ENCODE measurements at regions not wholly inside any gene's neighbourhood (a gene's known extent, or its start where the extent isn't known, plus 50 kb on each side); places are given as distances from the start of the nearest gene placed in this dataset.

DNA sequence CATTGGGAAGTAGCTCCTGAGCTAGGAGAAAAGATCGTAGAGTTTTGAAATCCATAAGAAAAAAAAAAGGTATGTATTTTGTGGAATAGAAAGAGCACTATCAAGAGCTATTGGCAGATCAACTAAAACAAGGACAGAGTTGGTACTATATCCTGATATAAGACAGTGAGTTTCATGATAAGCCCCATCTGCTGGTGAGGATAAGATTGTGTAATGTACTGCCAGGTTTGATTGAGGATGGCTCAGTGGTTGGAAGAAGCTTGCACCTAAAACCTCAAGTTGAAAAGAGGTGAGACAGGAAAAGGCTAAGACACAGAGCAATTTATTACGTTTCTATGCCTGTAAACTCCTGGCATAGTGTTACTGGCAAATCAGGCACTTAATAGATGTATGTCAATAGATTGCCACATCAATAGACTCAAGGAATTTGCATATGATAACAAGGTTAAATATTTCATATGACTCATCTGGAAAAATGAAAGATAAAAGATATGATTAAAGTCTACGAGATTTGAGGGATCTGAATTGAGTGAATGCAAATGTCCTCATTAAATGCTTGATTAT lies 525.6 kb downstream of the FLRT2 start (continued):
- no peak for TF ChIP-seq NFYA (IDR thresholded peaks at IDR 0.05; ENCODE audit: borderline replicate concordance, low read depth, low read length)
- TF ChIP-seq PAX5 (IDR thresholded peaks at IDR 0.05; ENCODE audit: borderline replicate concordance, low read depth, low read length), result no peak
- TF ChIP-seq POLR2AphosphoS5 (IDR thresholded peaks at IDR 0.05; ENCODE audit: low read length), result no peak
- no peak for TF ChIP-seq RB1 (IDR thresholded peaks at IDR 0.05; ENCODE audit: borderline replicate concordance)
- no peak for TF ChIP-seq ZNF274 (IDR thresholded peaks at IDR 0.05; ENCODE audit: insufficient read depth, insufficient read length)
- TF ChIP-seq RFX5 (IDR thresholded peaks at IDR 0.05; ENCODE audit: low read depth, low read length), result no peak

DNA sequence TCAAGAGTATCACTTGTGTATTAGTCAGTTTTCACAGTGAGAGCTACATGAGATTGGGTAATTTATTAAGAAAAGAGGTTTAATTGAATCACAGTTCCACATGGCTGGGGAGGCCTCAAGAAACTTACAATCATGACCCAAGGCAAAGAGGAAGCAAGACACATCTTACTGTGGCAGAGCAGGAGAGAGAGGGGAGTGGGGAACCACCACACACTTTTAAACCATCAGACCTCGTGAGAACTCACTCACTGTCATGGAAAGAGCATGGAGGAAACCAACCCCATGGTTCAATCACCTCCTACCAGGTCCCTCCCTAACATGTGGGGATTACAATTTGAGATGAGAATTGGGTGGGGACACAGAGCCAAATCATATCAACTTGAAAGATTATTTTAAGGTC lies 522.9 kb downstream of the FLRT2 start:
- in situ Hi-C loops (cut with MboI) (no loop called here), intact Hi-C loops (cut with micrococcal nuclease; ENCODE audit: unreplicated experiment) (no loop called here)
- H4K20me1 ChIP-seq (ENCODE audit: control insufficient read depth, insufficient read depth), result no peaks in the 10 kb centered on the region
- no peak overlapping the region for H3K4me3 ChIP-seq
- SMC1A ChIA-PET (ENCODE audit: uncharacterized antibody, unreplicated experiment), result interaction anchor here (1.2 kb wide), 1 partner anchor 96 kb away, joined by 3 read pairs; no protein-coding TSS in a partner anchor
- no peaks in the 10 kb centered on the region for H3K9me3 ChIP-seq (replicated peaks; ENCODE audit: control insufficient read depth, insufficient read depth, low read length)
- RAD21 ChIA-PET (ENCODE audit: unreplicated experiment), result no interaction called here
- no peak overlapping the region for H3K9ac ChIP-seq (ENCODE audit: control insufficient read depth, insufficient read depth, low read length)
- BruUV-seq (replicated peaks), result no TSS peak
- WGBS (ENCODE audit: insufficient coverage, insufficient replicate concordance, low lambda C conversion rate, missing lambda C conversion rate), result 9% methylated on average over 1 of the region's 1 CpG
- no peak overlapping the region for H2AFZ ChIP-seq (ENCODE audit: control insufficient read depth, low read depth, low read length)
- no peak for FAIRE-seq
- no peaks in the 10 kb centered on the region for H3K36me3 ChIP-seq (ENCODE audit: control insufficient read depth in 2 of 2, insufficient read depth in 2 of 2, low read length in 1 of 2)
- H3K79me2 ChIP-seq (ENCODE audit: control insufficient read depth, insufficient read depth, low read length), result no peaks in the 10 kb centered on the region
- CTCF ChIA-PET, result interaction anchor here (1.5 to 1.6 kb wide), 2 partner anchors 15 to 17 kb away, joined by 5 read pairs; no protein-coding TSS in a partner anchor
- ATAC-seq, result no peak
- no peak overlapping the region for H3K4me2 ChIP-seq (ENCODE audit: control insufficient read depth, insufficient read depth)
- no peak overlapping the region for H3K27ac ChIP-seq (ENCODE audit: control insufficient read depth, insufficient read depth)
- POLR2A ChIA-PET, result no interaction called here
- no peaks in the 10 kb centered on the region for H3K27me3 ChIP-seq (replicated peaks in 1 of 2; ENCODE audit: control insufficient read depth in 2 of 2, insufficient read depth in 2 of 2, low read length in 1 of 2)
- DNase-seq (ENCODE audit: low read depth, low spot score), result no peak
- no peaks in the 10 kb centered on the region for H3K4me1 ChIP-seq (ENCODE audit: control insufficient read depth, insufficient read depth, low read length)
- TF ChIP-seq ZBED1 (IDR thresholded peaks at IDR 0.05; ENCODE audit: borderline replicate concordance) (no peak), CEBPB (IDR thresholded peaks at IDR 0.05; ENCODE audit: borderline replicate concordance in 1 of 2, low read depth in 2 of 2, low read length in 2 of 2) (no peak), BRCA1 (IDR thresholded peaks at IDR 0.05; ENCODE audit: low read depth, low read length) (no peak), LARP7 (IDR thresholded peaks at IDR 0.05) (no peak), EGR1 (IDR thresholded peaks at IDR 0.05; ENCODE audit: borderline replicate concordance in 1 of 2, low read depth in 2 of 2, low read length in 2 of 2) (no peak), STAT3 (IDR thresholded peaks at IDR 0.05; ENCODE audit: low read depth, low read length) (no peak), NRF1 (conservative IDR thresholded peaks at IDR 0.05; ENCODE audit: low read depth, low read length) (no peak), NFYA (IDR thresholded peaks at IDR 0.05; ENCODE audit: borderline replicate concordance, low read depth, low read length) (no peak), CBFB (IDR thresholded peaks at IDR 0.05; ENCODE audit: low read depth) (no peak)
- TF ChIP-seq, protein P1, sequence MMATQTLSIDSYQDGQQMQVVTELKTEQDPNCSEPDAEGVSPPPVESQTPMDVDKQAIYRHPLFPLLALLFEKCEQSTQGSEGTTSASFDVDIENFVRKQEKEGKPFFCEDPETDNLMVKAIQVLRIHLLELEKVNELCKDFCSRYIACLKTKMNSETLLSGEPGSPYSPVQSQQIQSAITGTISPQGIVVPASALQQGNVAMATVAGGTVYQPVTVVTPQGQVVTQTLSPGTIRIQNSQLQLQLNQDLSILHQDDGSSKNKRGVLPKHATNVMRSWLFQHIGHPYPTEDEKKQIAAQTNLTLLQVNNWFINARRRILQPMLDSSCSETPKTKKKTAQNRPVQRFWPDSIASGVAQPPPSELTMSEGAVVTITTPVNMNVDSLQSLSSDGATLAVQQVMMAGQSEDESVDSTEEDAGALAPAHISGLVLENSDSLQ (IDR thresholded peaks at IDR 0.05), result no peak
- TF ChIP-seq, protein P2, sequence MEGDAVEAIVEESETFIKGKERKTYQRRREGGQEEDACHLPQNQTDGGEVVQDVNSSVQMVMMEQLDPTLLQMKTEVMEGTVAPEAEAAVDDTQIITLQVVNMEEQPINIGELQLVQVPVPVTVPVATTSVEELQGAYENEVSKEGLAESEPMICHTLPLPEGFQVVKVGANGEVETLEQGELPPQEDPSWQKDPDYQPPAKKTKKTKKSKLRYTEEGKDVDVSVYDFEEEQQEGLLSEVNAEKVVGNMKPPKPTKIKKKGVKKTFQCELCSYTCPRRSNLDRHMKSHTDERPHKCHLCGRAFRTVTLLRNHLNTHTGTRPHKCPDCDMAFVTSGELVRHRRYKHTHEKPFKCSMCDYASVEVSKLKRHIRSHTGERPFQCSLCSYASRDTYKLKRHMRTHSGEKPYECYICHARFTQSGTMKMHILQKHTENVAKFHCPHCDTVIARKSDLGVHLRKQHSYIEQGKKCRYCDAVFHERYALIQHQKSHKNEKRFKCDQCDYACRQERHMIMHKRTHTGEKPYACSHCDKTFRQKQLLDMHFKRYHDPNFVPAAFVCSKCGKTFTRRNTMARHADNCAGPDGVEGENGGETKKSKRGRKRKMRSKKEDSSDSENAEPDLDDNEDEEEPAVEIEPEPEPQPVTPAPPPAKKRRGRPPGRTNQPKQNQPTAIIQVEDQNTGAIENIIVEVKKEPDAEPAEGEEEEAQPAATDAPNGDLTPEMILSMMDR (IDR thresholded peaks at IDR 0.05 in 2 of 3, conservative IDR thresholded peaks at IDR 0.05 in 1 of 3; ENCODE audit: control insufficient read depth in 2 of 3, extremely low read depth in 1 of 3, insufficient read depth in 1 of 3, low read depth in 3 of 3, low read length in 3 of 3), result no peak
- TF ChIP-seq, protein P3, sequence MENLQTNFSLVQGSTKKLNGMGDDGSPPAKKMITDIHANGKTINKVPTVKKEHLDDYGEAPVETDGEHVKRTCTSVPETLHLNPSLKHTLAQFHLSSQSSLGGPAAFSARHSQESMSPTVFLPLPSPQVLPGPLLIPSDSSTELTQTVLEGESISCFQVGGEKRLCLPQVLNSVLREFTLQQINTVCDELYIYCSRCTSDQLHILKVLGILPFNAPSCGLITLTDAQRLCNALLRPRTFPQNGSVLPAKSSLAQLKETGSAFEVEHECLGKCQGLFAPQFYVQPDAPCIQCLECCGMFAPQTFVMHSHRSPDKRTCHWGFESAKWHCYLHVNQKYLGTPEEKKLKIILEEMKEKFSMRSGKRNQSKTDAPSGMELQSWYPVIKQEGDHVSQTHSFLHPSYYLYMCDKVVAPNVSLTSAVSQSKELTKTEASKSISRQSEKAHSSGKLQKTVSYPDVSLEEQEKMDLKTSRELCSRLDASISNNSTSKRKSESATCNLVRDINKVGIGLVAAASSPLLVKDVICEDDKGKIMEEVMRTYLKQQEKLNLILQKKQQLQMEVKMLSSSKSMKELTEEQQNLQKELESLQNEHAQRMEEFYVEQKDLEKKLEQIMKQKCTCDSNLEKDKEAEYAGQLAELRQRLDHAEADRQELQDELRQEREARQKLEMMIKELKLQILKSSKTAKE (IDR thresholded peaks at IDR 0.05; ENCODE audit: low read depth, poor library complexity, severe bottlenecking), result no peak
- TF ChIP-seq, protein P4, sequence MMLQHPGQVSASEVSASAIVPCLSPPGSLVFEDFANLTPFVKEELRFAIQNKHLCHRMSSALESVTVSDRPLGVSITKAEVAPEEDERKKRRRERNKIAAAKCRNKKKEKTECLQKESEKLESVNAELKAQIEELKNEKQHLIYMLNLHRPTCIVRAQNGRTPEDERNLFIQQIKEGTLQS (IDR thresholded peaks at IDR 0.05; ENCODE audit: borderline replicate concordance, extremely low read depth, low read depth, low read length), result no peak
